BLaER1 (cell line): ENCODE measurements at regions not wholly inside any gene's neighbourhood (a gene's known extent, or its start where the extent isn't known, plus 50 kb on each side); places are given as distances from the start of the nearest gene placed in this dataset.
"Not testable (repeated sequence)": the region's sequence is repeated elsewhere in the genome, so short reads cannot be mapped to it uniquely, and the experiment has no call there.

Experiments
- H3K27ac ChIP-seq: shearing (Covaris generic); formaldehyde crosslinking; 2 replicates; pipeline ENCODE4 v1.8.1; 2022
- H3K27me3 ChIP-seq: shearing (Covaris generic); formaldehyde crosslinking; 2 replicates; pipeline ENCODE4 v1.8.1; 2022
- H3K36me3 ChIP-seq: shearing (Covaris generic); formaldehyde crosslinking; 2 replicates; pipeline ENCODE4 v1.8.1; 2022
- H3K4me1 ChIP-seq: shearing (Covaris generic); formaldehyde crosslinking; 2 replicates; pipeline ENCODE4 v1.8.1; 2022
- H3K4me2 ChIP-seq: shearing (Covaris generic); formaldehyde crosslinking; 2 replicates; pipeline ENCODE4 v1.8.1; 2022
- H3K4me3 ChIP-seq: shearing (Covaris generic); formaldehyde crosslinking; 2 replicates; pipeline ENCODE4 v1.8.1; 2022
- H3K9ac ChIP-seq: shearing (Covaris generic); formaldehyde crosslinking; 2 replicates; pipeline ENCODE4 v1.8.1; 2022
- H3K9me3 ChIP-seq: shearing (Covaris generic); formaldehyde crosslinking; 2 replicates; pipeline ENCODE4 v1.8.1; 2022
- H4K20me1 ChIP-seq: shearing (Covaris generic); formaldehyde crosslinking; 2 replicates; pipeline ENCODE4 v1.8.1; 2022
- Cebpa-rat ChIP-seq: shearing (Covaris generic); IDR thresholded peaks from 2 replicates; pipeline ENCODE4 v1.8.1; 2022

DNA sequence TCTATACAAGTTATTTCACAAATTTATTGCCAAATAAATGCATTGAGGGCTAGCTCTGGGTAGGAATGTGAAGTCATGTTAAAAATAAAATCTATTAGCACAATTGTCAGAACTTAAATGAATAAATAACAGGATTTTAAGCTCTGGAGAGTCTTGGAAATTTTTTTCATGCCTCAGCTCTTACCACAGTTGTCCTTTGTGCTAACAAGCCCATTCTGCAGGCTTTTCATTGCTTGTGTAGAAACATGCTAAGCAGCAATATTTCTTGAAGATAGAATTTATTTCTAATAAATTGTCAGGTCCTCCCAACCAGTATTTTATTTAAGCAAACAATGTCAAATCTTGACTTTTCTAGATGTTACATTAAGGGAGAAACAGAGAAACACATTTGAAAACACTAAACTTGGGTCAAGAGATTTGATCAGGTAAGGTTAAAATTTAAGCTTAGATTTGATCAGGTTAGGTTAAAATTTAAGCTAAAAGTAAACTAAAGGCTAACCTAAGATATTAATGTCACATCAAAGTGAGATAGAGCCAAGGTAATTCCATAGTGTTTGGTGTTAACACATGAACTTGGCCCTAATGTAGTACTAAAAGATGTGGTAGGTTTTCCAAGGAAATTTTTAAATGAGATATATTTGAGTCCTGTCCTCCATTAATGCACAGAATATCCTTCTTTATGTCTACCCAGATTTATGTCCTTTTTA lies 179.1 kb upstream of the IL1RAPL1 start:
- Histone ChIP-seq H3K4me1 (no peaks in the 10 kb centered on the region), H3K4me3 (no peak overlapping the region), H3K4me2 (no peak overlapping the region), H3K27me3 (no peaks in the 10 kb centered on the region), H3K9ac (no peak overlapping the region), H4K20me1 (no peaks in the 10 kb centered on the region), H3K27ac (no peak overlapping the region), H3K36me3 (no peaks in the 10 kb centered on the region), H3K9me3 (0 out of 2 replicates have a peak, but pooled peaks cover 5% of the 10 kb centered on the region)
- TF ChIP-seq Cebpa-rat, result no peak

DNA sequence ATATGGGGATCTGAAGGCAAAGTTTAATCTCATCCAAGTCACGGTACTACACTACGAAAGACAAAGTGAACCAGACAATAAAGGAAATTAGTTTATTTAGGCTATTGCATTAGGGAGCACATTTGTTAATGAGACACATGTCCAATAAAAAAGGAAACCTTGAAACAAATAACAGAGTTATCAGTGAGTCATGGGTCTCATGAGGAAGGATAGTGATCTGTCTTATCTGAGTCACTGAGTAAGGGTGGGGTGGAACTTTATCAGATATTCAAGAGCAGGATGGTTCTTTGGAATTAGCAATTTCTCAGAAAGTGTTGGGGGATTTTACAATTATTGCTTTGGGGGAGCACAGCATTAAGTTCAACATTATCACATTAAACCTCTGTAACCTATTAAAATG lies 188.9 kb upstream of the IL1RAPL1 start:
- Histone ChIP-seq H3K27me3 (no peaks in the 10 kb centered on the region), H3K4me3 (no peak overlapping the region), H4K20me1 (no peaks in the 10 kb centered on the region), H3K36me3 (no peaks in the 10 kb centered on the region), H3K4me1 (no peaks in the 10 kb centered on the region), H3K9me3 (no peaks in the 10 kb centered on the region), H3K27ac (no peak overlapping the region), H3K4me2 (no peak overlapping the region), H3K9ac (no peak overlapping the region)
- TF ChIP-seq Cebpa-rat, result no peak

DNA sequence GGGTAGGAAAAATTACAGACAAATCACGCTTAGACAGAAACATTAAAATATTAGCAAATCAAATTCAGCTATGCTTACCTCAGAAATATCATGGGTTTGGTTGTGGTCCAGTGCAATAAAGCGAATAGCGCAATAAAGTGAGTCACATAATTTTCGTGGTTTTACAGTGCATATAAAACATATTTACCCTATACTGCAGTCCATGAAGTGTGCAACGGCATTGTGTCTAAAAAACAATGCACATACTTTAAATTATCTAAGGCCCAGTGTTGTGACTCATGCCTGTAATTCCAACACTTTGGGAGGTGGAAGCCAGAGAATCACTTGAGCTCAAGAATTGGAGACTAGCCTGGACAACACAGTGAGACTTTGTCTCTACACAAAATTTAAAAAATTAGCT lies 195.7 kb upstream of the IL1RAPL1 start:
- H3K4me1 ChIP-seq, result no peaks in the 10 kb centered on the region
- H4K20me1 ChIP-seq, result no peaks in the 10 kb centered on the region
- H3K4me3 ChIP-seq, result no peak overlapping the region
- H3K27ac ChIP-seq, result no peak overlapping the region
- no peak for TF ChIP-seq Cebpa-rat
- no peak overlapping the region for H3K4me2 ChIP-seq
- H3K27me3 ChIP-seq, result no peaks in the 10 kb centered on the region
- H3K36me3 ChIP-seq, result no peaks in the 10 kb centered on the region
- no peaks in the 10 kb centered on the region for H3K9me3 ChIP-seq
- no peak overlapping the region for H3K9ac ChIP-seq

DNA sequence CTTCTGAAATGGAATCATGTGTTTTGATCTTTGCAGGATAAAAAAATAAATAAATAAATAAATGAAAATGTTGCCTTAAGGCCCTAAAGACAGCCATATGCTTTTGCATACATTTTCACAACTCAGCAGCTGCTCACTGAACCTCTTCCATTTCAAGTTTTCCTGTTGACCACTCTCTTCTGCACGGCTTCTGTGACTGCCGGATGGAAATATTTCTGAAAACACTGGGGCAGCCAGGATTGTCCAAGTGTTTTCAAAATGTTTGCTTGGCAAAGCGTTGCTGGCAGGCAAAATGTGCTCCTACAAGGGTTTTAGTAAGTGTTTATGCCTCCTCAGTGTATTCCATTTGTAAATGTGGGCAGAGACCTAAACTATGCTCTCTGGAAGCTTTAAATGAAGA lies 208.1 kb upstream of the IL1RAPL1 start:
- no peak for TF ChIP-seq Cebpa-rat
- H3K4me3 ChIP-seq, result no peak overlapping the region
- H3K4me1 ChIP-seq, result no peaks in the 10 kb centered on the region
- H3K9ac ChIP-seq, result no peak overlapping the region
- H3K36me3 ChIP-seq, result no peaks in the 10 kb centered on the region
- no peak overlapping the region for H3K4me2 ChIP-seq
- no peaks in the 10 kb centered on the region for H4K20me1 ChIP-seq
- peaks cover 18% of the 10 kb centered on the region for H3K27me3 ChIP-seq
- no peaks in the 10 kb centered on the region for H3K9me3 ChIP-seq
- no peak overlapping the region for H3K27ac ChIP-seq

DNA sequence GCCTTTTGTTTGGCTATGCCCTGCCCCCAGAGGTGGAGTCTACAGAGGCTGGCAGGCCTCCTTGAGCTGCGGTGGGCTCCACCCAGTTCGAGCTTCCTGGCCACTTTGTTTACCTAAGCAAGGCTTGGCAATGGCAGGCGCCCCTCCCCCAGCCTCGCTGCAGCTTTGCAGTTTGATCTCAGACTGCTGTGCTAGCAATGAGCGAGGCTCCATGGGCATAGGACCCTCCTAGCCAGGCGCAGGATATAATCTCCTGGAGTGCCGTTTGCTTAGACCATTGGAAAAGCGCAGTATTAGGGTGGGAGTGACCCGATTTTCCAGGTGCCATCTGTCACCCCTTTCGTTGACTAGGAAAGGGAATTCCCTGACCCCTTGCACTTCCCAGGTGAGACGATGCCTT lies 219.6 kb upstream of the IL1RAPL1 start:
- H3K27me3 ChIP-seq, H4K20me1 ChIP-seq, H3K4me2 ChIP-seq, H3K36me3 ChIP-seq, H3K4me3 ChIP-seq, H3K27ac ChIP-seq, H3K9me3 ChIP-seq, H3K4me1 ChIP-seq, H3K9ac ChIP-seq: not testable (repeated sequence)

DNA sequence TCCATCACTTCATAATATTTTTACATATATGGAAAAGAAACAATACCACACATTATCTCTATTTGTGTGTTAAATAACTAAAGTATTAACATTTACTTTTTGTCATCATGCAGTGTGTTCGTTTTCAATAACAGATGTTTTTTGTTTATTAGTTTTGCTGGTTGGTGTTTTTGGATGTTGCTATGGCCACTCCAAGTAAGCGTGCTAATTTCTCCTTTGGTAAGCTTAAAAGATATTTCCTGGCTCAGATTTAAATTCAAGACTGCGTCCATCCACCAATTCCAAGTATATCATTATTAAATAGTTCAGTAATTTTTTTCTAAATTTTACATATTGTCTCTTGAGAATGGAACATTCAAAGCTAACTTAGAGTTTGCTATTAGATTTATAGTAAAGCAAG lies 235.4 kb upstream of the IL1RAPL1 start:
- H4K20me1 ChIP-seq, result no peaks in the 10 kb centered on the region
- H3K9ac ChIP-seq, result no peak overlapping the region
- H3K9me3 ChIP-seq, result no peaks in the 10 kb centered on the region
- no peak overlapping the region for H3K4me3 ChIP-seq
- TF ChIP-seq Cebpa-rat, result no peak
- H3K27ac ChIP-seq, result no peak overlapping the region
- H3K27me3 ChIP-seq, result peaks cover 27% of the 10 kb centered on the region
- no peak overlapping the region for H3K4me2 ChIP-seq
- H3K4me1 ChIP-seq, result no peaks in the 10 kb centered on the region
- no peaks in the 10 kb centered on the region for H3K36me3 ChIP-seq

DNA sequence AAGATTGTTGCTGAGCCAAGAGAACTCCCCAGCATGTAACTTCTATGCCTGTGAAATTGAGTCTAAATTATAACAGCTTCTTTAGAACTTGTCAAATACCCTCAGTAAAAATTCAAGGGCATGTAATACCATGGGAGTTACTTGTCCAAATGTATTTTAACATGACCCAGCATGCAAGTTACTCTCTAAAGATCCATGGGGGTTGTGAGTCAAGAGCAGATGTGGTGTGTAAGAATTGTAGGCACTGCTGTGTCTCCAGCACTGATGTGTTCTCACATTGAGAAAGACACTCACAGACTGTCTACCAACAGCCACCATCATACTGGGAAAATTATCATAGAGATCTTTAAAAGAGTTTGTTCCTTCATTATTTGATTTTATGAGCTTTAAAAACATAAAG lies 237.4 kb upstream of the IL1RAPL1 start:
- TF ChIP-seq Cebpa-rat, result no peak
- Histone ChIP-seq H3K9me3 (no peaks in the 10 kb centered on the region), H3K9ac (no peak overlapping the region), H3K4me2 (no peak overlapping the region), H3K4me1 (no peaks in the 10 kb centered on the region), H3K4me3 (no peak overlapping the region), H4K20me1 (no peaks in the 10 kb centered on the region), H3K27me3 (peaks cover 28% of the 10 kb centered on the region), H3K27ac (no peak overlapping the region), H3K36me3 (no peaks in the 10 kb centered on the region)

DNA sequence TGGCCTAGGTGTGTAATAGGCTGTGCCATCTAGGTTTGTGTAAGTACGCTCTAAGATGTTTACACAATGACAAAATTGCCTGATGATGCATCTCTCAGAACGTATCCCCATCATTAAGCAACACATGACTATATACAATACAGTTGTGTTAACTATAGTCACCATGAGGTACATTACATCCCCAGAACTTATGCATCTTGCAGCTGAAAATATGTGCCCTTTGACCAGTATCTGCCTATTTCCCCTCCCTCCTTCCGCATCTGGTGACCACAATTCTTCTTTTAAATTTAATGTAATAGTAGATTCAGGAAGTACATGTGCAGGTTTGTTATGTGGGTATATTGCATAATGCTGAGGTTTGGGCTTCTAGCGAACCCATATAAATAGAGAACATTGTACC lies 239.8 kb upstream of the IL1RAPL1 start:
- H3K4me1 ChIP-seq, result no peaks in the 10 kb centered on the region
- no peaks in the 10 kb centered on the region for H4K20me1 ChIP-seq
- H3K4me3 ChIP-seq, result no peak overlapping the region
- no peak overlapping the region for H3K4me2 ChIP-seq
- H3K9me3 ChIP-seq, result no peaks in the 10 kb centered on the region
- no peaks in the 10 kb centered on the region for H3K36me3 ChIP-seq
- no peak for TF ChIP-seq Cebpa-rat
- no peak overlapping the region for H3K9ac ChIP-seq
- H3K27ac ChIP-seq, result no peak overlapping the region
- H3K27me3 ChIP-seq, result peaks cover 29% of the 10 kb centered on the region

DNA sequence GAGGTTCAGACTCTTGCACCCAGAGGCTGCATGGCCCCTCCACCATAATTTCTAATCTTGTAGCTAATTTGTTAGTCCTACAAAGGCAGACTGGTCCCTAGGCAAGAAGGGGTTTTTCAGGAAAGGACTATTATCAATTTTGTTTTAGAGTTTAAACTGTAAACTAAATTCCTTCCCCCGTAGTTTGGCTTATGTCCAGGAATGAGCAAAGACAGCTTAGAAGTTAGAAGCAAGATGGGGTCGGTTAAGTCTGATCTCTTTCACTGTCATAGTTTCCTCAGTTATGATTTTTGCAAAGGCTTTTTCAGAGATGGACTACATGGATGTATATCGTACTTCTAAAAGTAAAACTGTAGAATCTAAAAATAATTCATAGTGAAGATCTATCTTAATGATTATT lies 258.1 kb upstream of the IL1RAPL1 start:
- Histone ChIP-seq H4K20me1 (no peaks in the 10 kb centered on the region), H3K9ac (no peak overlapping the region), H3K4me1 (no peaks in the 10 kb centered on the region), H3K4me3 (no peak overlapping the region), H3K4me2 (no peak overlapping the region), H3K36me3 (no peaks in the 10 kb centered on the region), H3K9me3 (no peaks in the 10 kb centered on the region), H3K27ac (no peak overlapping the region), H3K27me3 (no peaks in the 10 kb centered on the region; the same call in 1 of the 2 replicates)
- TF ChIP-seq Cebpa-rat, result no peak

DNA sequence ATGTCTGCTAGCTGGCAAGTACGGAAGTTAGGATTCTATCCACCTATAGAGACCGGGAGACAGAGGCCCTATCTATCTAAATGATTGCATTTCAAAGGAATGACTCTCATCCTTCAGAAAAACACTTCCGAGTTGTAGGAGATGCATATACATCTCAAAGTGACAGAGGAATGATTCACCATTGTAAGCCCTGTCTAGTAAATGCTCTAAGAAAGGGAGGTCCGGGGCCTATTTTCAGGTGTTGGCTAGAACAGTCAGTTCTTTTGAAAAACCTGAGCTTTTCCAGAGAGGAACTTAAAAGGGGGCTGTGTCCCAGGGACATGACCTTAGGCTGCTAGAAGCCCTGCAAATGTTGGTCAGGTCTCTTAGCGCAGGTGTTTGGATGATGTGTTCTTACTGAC lies 262.9 kb upstream of the IL1RAPL1 start:
- H4K20me1 ChIP-seq, result no peaks in the 10 kb centered on the region
- no peaks in the 10 kb centered on the region for H3K4me1 ChIP-seq
- no peaks in the 10 kb centered on the region; the same call in 1 of the 2 replicates for H3K27me3 ChIP-seq
- H3K4me3 ChIP-seq, result no peak overlapping the region
- H3K36me3 ChIP-seq, result no peaks in the 10 kb centered on the region
- H3K9ac ChIP-seq, result no peak overlapping the region
- H3K9me3 ChIP-seq, result no peaks in the 10 kb centered on the region
- no peak overlapping the region for H3K27ac ChIP-seq
- no peak overlapping the region for H3K4me2 ChIP-seq
- no peak for TF ChIP-seq Cebpa-rat

DNA sequence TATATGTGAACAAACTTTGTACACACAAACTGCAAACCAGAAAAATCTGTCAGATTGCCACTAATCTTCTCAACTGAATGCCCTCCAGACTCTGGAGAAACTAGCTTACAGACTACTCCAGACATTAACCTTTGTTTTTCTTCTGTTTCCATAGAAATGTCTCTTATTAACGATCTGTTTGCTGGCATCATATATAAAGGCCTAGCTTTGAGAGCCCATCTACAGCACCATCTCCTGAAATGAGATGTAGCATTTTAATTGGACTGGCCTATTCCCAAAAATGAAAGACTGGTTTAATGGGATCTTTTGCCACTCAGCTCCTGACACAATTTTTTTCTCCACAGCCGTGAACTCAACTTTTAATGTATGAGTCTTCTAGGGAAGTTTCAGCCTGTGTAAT lies 266.0 kb upstream of the IL1RAPL1 start:
- no peaks in the 10 kb centered on the region for H3K27me3 ChIP-seq
- H3K4me1 ChIP-seq, result no peaks in the 10 kb centered on the region
- H3K9me3 ChIP-seq, result peaks cover 8% of the 10 kb centered on the region
- no peak overlapping the region for H3K4me3 ChIP-seq
- H3K4me2 ChIP-seq, result no peak overlapping the region
- no peaks in the 10 kb centered on the region for H3K36me3 ChIP-seq
- no peak overlapping the region for H3K9ac ChIP-seq
- H3K27ac ChIP-seq, result no peak overlapping the region
- TF ChIP-seq Cebpa-rat, result no peak
- no peaks in the 10 kb centered on the region for H4K20me1 ChIP-seq
